ENCODE measurements at regions not wholly inside any gene's neighbourhood (a gene's known extent, or its start where the extent isn't known, plus 50 kb on each side); places are given as distances from the start of the nearest gene placed in this dataset.
A peak's percentile ranks its signal among the peaks of the same experiment; 100 is the strongest.

GRCh38 chr5:89504051-89504450, 621.1 kb upstream of the MEF2C start:
- Histone ChIP-seq H2AK5ac (ENCODE audit: low read depth, low read length) (no peak overlapping the region), H3K9ac (ENCODE audit: low read depth, low read length) (no peak overlapping the region), H3K4me3 (ENCODE audit: insufficient read depth, low read depth, low read length) (no peak overlapping the region), H3K9me3 (ENCODE audit: control insufficient read depth, insufficient read depth, low read length) (no peaks in the 10 kb centered on the region), H3K4me2 (ENCODE audit: low read depth, low read length) (no peak overlapping the region), H3K36me3 (ENCODE audit: control insufficient read depth, insufficient read depth, low read length) (no peaks in the 10 kb centered on the region), H3K79me1 (ENCODE audit: low read depth in 1 of 2, low read length in 2 of 2) (no peaks in the 10 kb centered on the region), H2BK15ac (ENCODE audit: low read depth, low read length) (no peak overlapping the region), H3K18ac (ENCODE audit: low read depth, low read length) (no peak overlapping the region), H3K4ac (ENCODE audit: low read depth, low read length) (no peak overlapping the region), H3K9me1 (ENCODE audit: insufficient read depth, low read length) (no peaks in the 10 kb centered on the region), H4K8ac (ENCODE audit: low read depth in 2 of 2, low read length in 2 of 2) (no peak overlapping the region), H3K23ac (ENCODE audit: low read depth, low read length) (no peak overlapping the region), H4K20me1 (ENCODE audit: insufficient read depth, low read length) (no peaks in the 10 kb centered on the region), H3K27ac (ENCODE audit: insufficient read depth, low read length) (no peak overlapping the region), H4K91ac (ENCODE audit: insufficient read depth, low read depth, low read length) (no peak overlapping the region), H2BK20ac (ENCODE audit: low read depth, low read length) (no peak overlapping the region), H4K5ac (ENCODE audit: low read depth, low read length) (no peak overlapping the region), H2AFZ (replicated peaks; ENCODE audit: low read length, poor library complexity) (no peak overlapping the region), H3K27me3 (ENCODE audit: control insufficient read depth, insufficient read depth, low read length) (no peaks in the 10 kb centered on the region), H2BK5ac (ENCODE audit: low read depth, low read length, poor library complexity, severe bottlenecking) (no peak overlapping the region), H2AK9ac (replicated peaks; ENCODE audit: low read depth, low read length, poor library complexity) (no peak overlapping the region), H3K14ac (replicated peaks; ENCODE audit: low read depth, low read length) (no peak overlapping the region), H3K56ac (ENCODE audit: extremely low read depth, insufficient read depth, low read length) (no peak overlapping the region), H3K4me1 (ENCODE audit: control insufficient read depth, insufficient read depth, low read length) (no peaks in the 10 kb centered on the region), H2BK120ac (ENCODE audit: low read depth, low read length) (no peak overlapping the region)
- BruUV-seq (replicated peaks): no TSS peak
- intact Hi-C loops (cut with micrococcal nuclease) (no loop called here), in situ Hi-C loops (cut with MboI; ENCODE audit: low sequenced_read_pairs) (no loop called here), dilution Hi-C loops (cut with HindIII; ENCODE audit: low sequenced_read_pairs, unreplicated experiment) (no loop called here)
- WGBS, 2 experiments (ENCODE audit: extremely low coverage in 2 of 2, insufficient read length in 1 of 2): no CpG with 5 or more reads among the region's 1 CpG
- DNase-seq (no peak), ATAC-seq (ENCODE audit: low read depth) (no peak)
- TF ChIP-seq MAFK (IDR thresholded peaks at IDR 0.05; ENCODE audit: low read depth, low read length) (peak; percentile 52), MXI1 (IDR thresholded peaks at IDR 0.05; ENCODE audit: borderline replicate concordance, low read depth, low read length) (no peak)
- CTCF ChIA-PET: no interaction called here
- POLR2A ChIA-PET (ENCODE audit: unreplicated experiment): interaction anchor here (0.6 kb wide), 1 partner anchor 529 kb away, joined by 6 read pairs; no protein-coding TSS in a partner anchor
